ENCODE measurements at regions not wholly inside any gene's neighbourhood (a gene's known extent, or its start where the extent isn't known, plus 50 kb on each side); places are given as distances from the start of the nearest gene placed in this dataset.

DNA sequence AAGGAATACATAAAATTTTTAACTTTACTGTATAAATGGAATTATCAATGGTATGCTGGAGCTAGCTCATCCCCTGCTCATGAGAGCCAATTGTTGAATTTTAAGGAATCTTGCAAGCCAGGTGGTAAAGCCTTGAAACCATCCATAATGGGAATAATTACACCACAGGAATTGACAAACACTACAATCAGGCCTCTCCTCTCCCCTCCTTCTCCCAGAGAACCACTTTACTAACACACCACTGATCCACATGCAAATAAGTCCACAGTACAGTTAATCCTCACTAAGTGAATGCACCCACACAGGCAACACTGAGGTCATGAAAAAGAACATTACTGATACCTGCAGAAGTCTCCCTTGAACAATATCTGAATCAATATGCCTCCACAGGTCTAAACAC lies 140.5 kb downstream of the KLF12 start:
- H3K4me3 ChIP-seq (ENCODE audit: low read length) = no peak overlapping the region
- H3K9ac ChIP-seq (ENCODE audit: low read length) = no peak overlapping the region
- no peaks in the 10 kb centered on the region for H3K9me3 ChIP-seq (ENCODE audit: control insufficient read depth, low read length)
- no peaks in the 10 kb centered on the region for H3K27me3 ChIP-seq (ENCODE audit: control insufficient read depth, insufficient read depth, low read length)
- H3K36me3 ChIP-seq (ENCODE audit: control insufficient read depth, insufficient read depth, low read length) = no peaks in the 10 kb centered on the region
- no peaks in the 10 kb centered on the region for H3K4me1 ChIP-seq (ENCODE audit: control insufficient read depth, insufficient read depth, low read length)

DNA sequence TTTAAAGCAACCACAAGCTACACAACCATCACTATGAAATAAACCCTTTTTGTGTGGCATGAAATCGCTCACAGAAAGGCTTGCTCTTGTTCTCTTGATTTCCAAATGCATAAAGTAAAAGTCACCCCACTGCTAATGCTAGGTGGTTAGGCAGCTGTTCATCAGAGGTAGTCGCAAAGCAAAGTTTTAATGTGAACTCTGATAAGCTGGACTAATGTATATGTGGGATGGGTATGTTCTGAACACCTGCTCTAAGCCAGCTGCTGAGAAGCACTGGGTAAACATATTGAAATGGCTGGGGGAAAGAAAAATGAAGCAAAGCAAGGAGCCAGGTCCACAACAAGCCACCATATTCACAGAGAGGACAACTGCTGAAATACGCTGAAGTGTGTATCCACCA lies 142.3 kb downstream of the KLF12 start:
- no peak overlapping the region for H3K9ac ChIP-seq (ENCODE audit: low read length)
- H3K9me3 ChIP-seq (ENCODE audit: control insufficient read depth, low read length) = no peaks in the 10 kb centered on the region
- no peak overlapping the region for H3K4me3 ChIP-seq (ENCODE audit: low read length)
- H3K36me3 ChIP-seq (ENCODE audit: control insufficient read depth, insufficient read depth, low read length) = no peaks in the 10 kb centered on the region
- H3K27me3 ChIP-seq (ENCODE audit: control insufficient read depth, insufficient read depth, low read length) = no peaks in the 10 kb centered on the region
- H3K4me1 ChIP-seq (ENCODE audit: control insufficient read depth, insufficient read depth, low read length) = no peaks in the 10 kb centered on the region

- no peaks in the 10 kb centered on the region for H3K4me1 ChIP-seq (ENCODE audit: control insufficient read depth, insufficient read depth, low read length)
- no peaks in the 10 kb centered on the region for H3K9me3 ChIP-seq (ENCODE audit: control insufficient read depth, low read length)
- H3K36me3 ChIP-seq (ENCODE audit: control insufficient read depth, insufficient read depth, low read length) = no peaks in the 10 kb centered on the region
- H3K4me3 ChIP-seq (ENCODE audit: low read length) = no peak overlapping the region
- no peak overlapping the region for H3K9ac ChIP-seq (ENCODE audit: low read length)
- no peaks in the 10 kb centered on the region for H3K27me3 ChIP-seq (ENCODE audit: control insufficient read depth, insufficient read depth, low read length)
These were observed 142.8 kb downstream of the KLF12 start for GRCh38 chr13:73991384-73991783.

- Histone ChIP-seq H3K9me3 (ENCODE audit: control insufficient read depth, low read length) (no peaks in the 10 kb centered on the region), H3K4me3 (ENCODE audit: low read length) (no peak overlapping the region), H3K9ac (ENCODE audit: low read length) (no peak overlapping the region), H3K27me3 (ENCODE audit: control insufficient read depth, insufficient read depth, low read length) (no peaks in the 10 kb centered on the region), H3K4me1 (ENCODE audit: control insufficient read depth, insufficient read depth, low read length) (no peaks in the 10 kb centered on the region), H3K36me3 (ENCODE audit: control insufficient read depth, insufficient read depth, low read length) (no peaks in the 10 kb centered on the region)
These were observed 144.9 kb downstream of the KLF12 start for GRCh38 chr13:73989244-73989843.

DNA sequence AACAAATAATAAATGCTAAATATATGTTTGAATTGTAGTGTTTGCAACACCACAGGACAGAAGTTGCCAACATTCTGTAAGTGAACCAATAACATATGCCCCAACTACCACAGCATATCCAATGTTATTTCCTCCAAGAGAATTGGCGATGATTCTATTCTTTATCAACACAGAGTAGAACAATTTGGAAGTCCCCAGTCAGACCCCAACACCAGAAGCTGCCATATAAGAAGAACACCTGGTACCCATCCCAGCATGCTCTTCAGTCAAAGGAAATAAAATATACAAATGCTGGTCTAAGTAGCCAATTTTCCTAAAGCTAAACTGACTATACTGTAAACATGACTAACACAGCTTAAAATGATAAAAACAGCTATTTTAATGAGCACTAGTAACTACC lies 145.7 kb downstream of the KLF12 start:
- H3K9ac ChIP-seq (ENCODE audit: low read length) = no peak overlapping the region
- no peaks in the 10 kb centered on the region for H3K36me3 ChIP-seq (ENCODE audit: control insufficient read depth, insufficient read depth, low read length)
- H3K9me3 ChIP-seq (ENCODE audit: control insufficient read depth, low read length) = no peaks in the 10 kb centered on the region
- H3K4me1 ChIP-seq (ENCODE audit: control insufficient read depth, insufficient read depth, low read length) = no peaks in the 10 kb centered on the region
- H3K27me3 ChIP-seq (ENCODE audit: control insufficient read depth, insufficient read depth, low read length) = no peaks in the 10 kb centered on the region
- H3K4me3 ChIP-seq (ENCODE audit: low read length) = no peak overlapping the region

DNA sequence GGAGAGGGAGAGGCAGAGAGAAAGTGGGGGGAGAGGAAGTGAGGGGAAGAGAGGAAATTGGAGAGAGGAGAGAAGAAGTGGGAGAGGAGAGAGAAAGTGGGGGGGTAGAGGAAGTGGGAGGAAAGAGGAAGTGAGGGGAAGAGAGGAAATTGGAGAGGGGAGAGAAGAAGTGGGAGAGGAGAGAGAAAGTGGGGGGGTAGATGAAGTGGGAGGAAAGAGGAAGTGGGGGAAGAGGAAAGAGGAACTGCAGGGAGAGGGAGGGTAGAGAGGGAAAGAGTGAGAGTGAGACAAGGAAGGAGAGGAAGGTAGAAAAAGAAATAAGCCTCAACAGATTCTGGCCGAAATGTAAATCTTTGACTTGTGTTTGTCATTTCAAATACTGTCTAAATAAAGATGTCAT lies 146.6 kb downstream of the KLF12 start:
- no peaks in the 10 kb centered on the region for H3K36me3 ChIP-seq (ENCODE audit: control insufficient read depth, insufficient read depth, low read length)
- H3K4me3 ChIP-seq (ENCODE audit: low read length) = no peak overlapping the region
- no peak overlapping the region for H3K9ac ChIP-seq (ENCODE audit: low read length)
- no peaks in the 10 kb centered on the region for H3K9me3 ChIP-seq (ENCODE audit: control insufficient read depth, low read length)
- no peaks in the 10 kb centered on the region for H3K27me3 ChIP-seq (ENCODE audit: control insufficient read depth, insufficient read depth, low read length)
- H3K4me1 ChIP-seq (ENCODE audit: control insufficient read depth, insufficient read depth, low read length) = no peaks in the 10 kb centered on the region

DNA sequence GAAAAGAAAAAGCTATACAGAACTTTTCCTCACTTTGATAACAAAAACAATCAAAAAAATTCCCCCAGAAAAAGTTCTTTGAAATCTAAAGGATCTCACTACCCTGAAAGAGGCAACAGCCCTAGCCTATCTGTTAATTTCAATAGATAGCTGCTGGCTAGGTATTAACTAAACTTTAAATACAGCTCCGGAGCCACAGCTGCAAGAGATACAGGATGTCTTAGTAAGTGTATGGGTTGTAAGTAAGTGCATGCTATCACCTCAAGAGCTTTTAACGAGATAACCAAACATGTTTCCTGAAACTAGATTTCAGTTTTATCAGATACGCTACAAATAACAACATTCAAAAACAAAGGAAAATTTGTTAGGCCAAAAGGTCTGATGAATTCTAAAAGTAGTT lies 148.4 kb downstream of the KLF12 start:
- Histone ChIP-seq H3K4me1 (ENCODE audit: control insufficient read depth, insufficient read depth, low read length) (no peaks in the 10 kb centered on the region), H3K27me3 (ENCODE audit: control insufficient read depth, insufficient read depth, low read length) (no peaks in the 10 kb centered on the region), H3K9ac (ENCODE audit: low read length) (no peak overlapping the region), H3K9me3 (ENCODE audit: control insufficient read depth, low read length) (no peaks in the 10 kb centered on the region), H3K4me3 (ENCODE audit: low read length) (no peak overlapping the region), H3K36me3 (ENCODE audit: control insufficient read depth, insufficient read depth, low read length) (no peaks in the 10 kb centered on the region)

DNA sequence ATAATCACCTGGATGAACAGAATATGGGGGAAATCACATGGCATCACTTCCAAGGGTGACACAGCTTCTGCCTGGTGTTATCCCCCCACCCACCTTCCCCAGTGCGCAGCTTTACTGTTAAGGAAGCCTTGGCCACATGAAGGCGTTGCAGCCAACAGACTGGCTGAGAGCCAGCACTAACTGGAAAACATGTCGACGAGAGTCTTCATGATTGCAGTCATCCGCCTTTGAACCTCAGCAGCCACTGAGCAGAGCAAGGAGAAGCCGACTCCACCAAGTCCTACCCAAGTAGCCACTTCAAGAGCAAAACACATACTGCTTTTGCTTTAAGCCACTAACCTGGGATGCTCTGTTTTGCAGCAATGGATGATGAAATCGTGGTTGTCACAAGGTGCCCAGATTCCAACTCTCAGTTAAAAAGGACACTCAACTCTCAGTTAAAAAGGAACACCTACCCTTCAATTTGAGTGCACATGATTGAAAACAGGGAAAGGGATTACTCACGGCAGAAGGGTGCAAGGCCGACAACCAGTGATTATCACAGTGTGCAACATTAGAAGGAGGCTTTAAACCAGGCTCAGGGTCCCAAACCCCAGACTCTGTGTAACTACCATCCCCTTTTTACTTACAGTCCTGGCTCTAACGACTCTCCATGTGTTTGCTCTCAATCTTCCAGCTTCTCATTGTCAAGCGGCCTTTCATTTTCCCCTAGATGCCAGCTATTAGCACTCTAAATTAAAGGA lies 149.1 kb downstream of the KLF12 start:
- H3K36me3 ChIP-seq (ENCODE audit: control insufficient read depth, insufficient read depth, low read length) = no peaks in the 10 kb centered on the region
- no peaks in the 10 kb centered on the region for H3K27me3 ChIP-seq (ENCODE audit: control insufficient read depth, insufficient read depth, low read length)

DNA sequence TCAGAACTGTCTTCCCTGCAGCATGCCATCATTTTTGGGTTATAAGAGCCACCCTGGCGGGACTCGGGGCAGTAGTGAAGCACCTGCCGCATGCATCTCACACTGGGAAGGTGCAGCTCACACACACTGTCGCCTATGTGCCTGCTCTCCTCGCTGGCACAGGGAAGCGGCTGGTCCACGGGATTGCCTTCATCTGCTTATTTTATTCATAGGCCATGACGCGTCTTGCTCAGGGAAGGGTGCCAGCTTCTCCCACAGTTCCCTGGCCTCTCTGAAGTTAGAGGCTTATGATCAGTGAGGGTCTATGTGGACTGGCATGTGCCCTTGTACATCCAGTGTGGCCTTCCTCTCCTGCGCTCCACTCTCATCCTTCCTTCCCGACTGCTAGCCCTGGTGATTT lies 150.0 kb downstream of the KLF12 start:
- no peaks in the 10 kb centered on the region for H3K36me3 ChIP-seq (ENCODE audit: control insufficient read depth, insufficient read depth, low read length)
- no peaks in the 10 kb centered on the region for H3K9me3 ChIP-seq (ENCODE audit: control insufficient read depth, low read length)
- no peaks in the 10 kb centered on the region for H3K4me1 ChIP-seq (ENCODE audit: control insufficient read depth, insufficient read depth, low read length)
- no peak overlapping the region for H3K4me3 ChIP-seq (ENCODE audit: low read length)
- no peaks in the 10 kb centered on the region for H3K27me3 ChIP-seq (ENCODE audit: control insufficient read depth, insufficient read depth, low read length)
- no peak overlapping the region for H3K9ac ChIP-seq (ENCODE audit: low read length)

More for the DNA sequence above, 149.1 kb downstream of the KLF12 start:
- Histone ChIP-seq H3K9ac (ENCODE audit: low read length) (no peak overlapping the region), H3K4me3 (ENCODE audit: low read length) (no peak overlapping the region), H3K4me1 (ENCODE audit: control insufficient read depth, insufficient read depth, low read length) (no peaks in the 10 kb centered on the region), H3K9me3 (ENCODE audit: control insufficient read depth, low read length) (no peaks in the 10 kb centered on the region)

DNA sequence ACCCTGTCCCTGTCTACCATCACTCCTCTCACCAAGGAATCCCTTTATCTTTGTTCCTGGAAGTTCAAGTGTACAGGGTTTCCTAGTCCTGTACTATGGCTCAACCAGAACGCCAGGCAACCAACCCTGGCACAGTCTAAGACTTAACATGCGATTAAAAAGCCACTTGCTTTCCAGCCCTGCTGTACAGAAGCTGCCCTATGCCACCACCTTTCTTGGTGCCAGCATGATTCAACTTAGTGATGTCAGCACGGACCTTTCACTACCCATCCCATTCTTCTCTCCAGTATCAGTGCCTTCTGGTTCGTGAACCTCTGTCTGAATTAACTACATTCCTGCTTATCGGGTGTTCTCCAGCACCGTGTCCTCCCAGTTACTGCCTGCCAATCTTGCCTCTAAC lies 151.1 kb downstream of the KLF12 start:
- no peaks in the 10 kb centered on the region for H3K4me1 ChIP-seq (ENCODE audit: control insufficient read depth, insufficient read depth, low read length)
- H3K9me3 ChIP-seq (ENCODE audit: control insufficient read depth, low read length) = no peaks in the 10 kb centered on the region
- no peak overlapping the region for H3K4me3 ChIP-seq (ENCODE audit: low read length)
- no peaks in the 10 kb centered on the region for H3K36me3 ChIP-seq (ENCODE audit: control insufficient read depth, insufficient read depth, low read length)
- no peak overlapping the region for H3K9ac ChIP-seq (ENCODE audit: low read length)
- H3K27me3 ChIP-seq (ENCODE audit: control insufficient read depth, insufficient read depth, low read length) = no peaks in the 10 kb centered on the region

DNA sequence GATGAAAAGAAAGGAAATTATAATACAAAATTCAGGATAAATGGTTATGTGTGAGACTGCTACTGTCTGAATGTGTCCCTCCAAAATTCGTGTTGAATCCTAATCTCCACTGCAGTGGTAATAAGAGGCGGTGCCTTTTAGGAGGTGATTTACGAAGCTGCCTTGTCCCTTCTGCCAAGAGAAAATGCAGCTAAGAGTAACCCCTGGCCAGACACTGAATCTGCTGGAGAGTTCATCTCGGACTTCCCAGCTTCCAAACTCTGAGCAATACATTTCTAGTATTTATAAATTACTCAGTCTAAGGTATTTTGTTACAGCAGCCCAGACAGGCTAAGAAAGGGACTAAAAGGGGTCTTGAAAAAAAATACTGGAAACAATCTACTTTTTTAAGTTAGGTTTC lies 152.6 kb downstream of the KLF12 start:
- Histone ChIP-seq H3K9ac (ENCODE audit: low read length) (no peak overlapping the region), H3K9me3 (ENCODE audit: control insufficient read depth, low read length) (no peaks in the 10 kb centered on the region), H3K27me3 (ENCODE audit: control insufficient read depth, insufficient read depth, low read length) (no peaks in the 10 kb centered on the region), H3K4me3 (ENCODE audit: low read length) (no peak overlapping the region), H3K36me3 (ENCODE audit: control insufficient read depth, insufficient read depth, low read length) (no peaks in the 10 kb centered on the region), H3K4me1 (ENCODE audit: control insufficient read depth, insufficient read depth, low read length) (no peaks in the 10 kb centered on the region)

GRCh38 chr13:73975767-73976166 lies 158.4 kb downstream of the KLF12 start:
- no peak overlapping the region for H3K9ac ChIP-seq (ENCODE audit: low read length)
- no peaks in the 10 kb centered on the region for H3K36me3 ChIP-seq (ENCODE audit: control insufficient read depth, insufficient read depth, low read length)
- no peak overlapping the region for H3K4me3 ChIP-seq (ENCODE audit: low read length)
- H3K4me1 ChIP-seq (ENCODE audit: control insufficient read depth, insufficient read depth, low read length) = no peaks in the 10 kb centered on the region
- H3K27me3 ChIP-seq (ENCODE audit: control insufficient read depth, insufficient read depth, low read length) = no peaks in the 10 kb centered on the region
- H3K9me3 ChIP-seq (ENCODE audit: control insufficient read depth, low read length) = no peaks in the 10 kb centered on the region
